HepG2 (cell line): ENCODE measurements at regions not wholly inside any gene's neighbourhood (a gene's known extent, or its start where the extent isn't known, plus 50 kb on each side); places are given as distances from the start of the nearest gene placed in this dataset.

ENCODE experiments used
- ATAC-seq: fragments of 200-7000 bp; cut with Tn5 transposase; 3 replicates; pipeline ENCODE4 v1.9.1; 2020; ENCODE audit warnings: mild to moderate bottlenecking, moderate library complexity
- BruUV-seq: library from RNA; stranded (reverse); fragments of 400-500 nt; replicated peaks from 2 replicates; lab custom pipeline; 2021; lab: Mats Ljungman, UMichigan
- CTCF ChIA-PET: fragments of 300-600 bp; formaldehyde crosslinking; extraction: SDS; loops from one replicate; lab custom pipeline; 2021; ENCODE audit warnings: low total read pairs, inconsistent platforms, low intra/inter-chr PET ratio; lab: Yijun Ruan, JAX
- POLR2A ChIA-PET: fragments of 350-600 bp; sonication (Branson Sonifier 250); formaldehyde crosslinking; loops from one replicate; lab custom pipeline; 2020; ENCODE audit warnings: antibody characterized with exemption, inconsistent platforms; lab: Yijun Ruan, JAX
- DNase-seq: peaks from one replicate; pipeline ENCODE4 v3.0.0-alpha.2; 2015; ENCODE audit warnings: low spot score
- FAIRE-seq: peaks from 3 replicates; lab custom pipeline; 2011; peaks lifted over from hg19 to GRCh38; lab: Jason Lieb, UNC
- H2AFZ ChIP-seq: one replicate; pipeline ENCODE4 v1.6.1; 2011; ENCODE audit warnings: low read length, inconsistent platforms
- H3K27ac ChIP-seq: fragments of 300-600 bp; 3 replicates; pipeline ENCODE4 v1.8.0; 2011; ENCODE audit warnings: mixed run types, mild to moderate bottlenecking, mixed read lengths, low read length, inconsistent platforms; ENCODE audit not compliant: insufficient read depth; ENCODE audit errors: extremely low read length
- H3K27me3 ChIP-seq, 2 experiments: fragments of 200-600 bp in 1 of 2; 2 replicates in 1 of 2; 3 replicates in 1 of 2; pipeline versions ENCODE4 v1.6.0 to v1.8.0; 2011; ENCODE audit warnings: low read length in 2 of 2, mild to moderate bottlenecking in 2 of 2, moderate library complexity in 2 of 2, inconsistent platforms in 1 of 2; ENCODE audit not compliant: insufficient read depth in 2 of 2, control insufficient read depth in 1 of 2
- H3K36me3 ChIP-seq, 2 experiments: fragments of 200-600 bp in 1 of 2; replicated peaks in 1 of 2; 2 replicates in 1 of 2; 3 replicates in 1 of 2; pipeline versions ENCODE4 v1.5.1 to v1.8.0; 2011; ENCODE audit warnings: low read length in 2 of 2, inconsistent platforms in 1 of 2; ENCODE audit not compliant: insufficient read depth in 2 of 2, control insufficient read depth in 1 of 2
- H3K4me1 ChIP-seq: 2 replicates; pipeline ENCODE4 v1.5.1; 2012; ENCODE audit warnings: low read length, inconsistent platforms; ENCODE audit not compliant: insufficient read depth
- H3K4me2 ChIP-seq: 2 replicates; pipeline ENCODE4 v1.6.0; 2011; ENCODE audit warnings: low read depth, low read length, inconsistent platforms
- H3K4me3 ChIP-seq, 3 experiments: fragments of 200-600 bp in 1 of 3; sonication (generic), shearing (Covaris generic) in 1 of 3; replicated peaks in 1 of 3; 2 replicates each; pipeline ENCODE4 v1.5.1; 2011 to 2016; ENCODE audit warnings: low read length in 3 of 3, inconsistent platforms in 2 of 3, low read depth in 2 of 3, mild to moderate bottlenecking in 2 of 3, control low read depth in 1 of 3, mixed read lengths in 1 of 3; ENCODE audit not compliant: insufficient read depth in 1 of 3
- H3K79me2 ChIP-seq: one replicate; pipeline ENCODE4 v1.6.1; 2011; ENCODE audit warnings: low read length, inconsistent platforms; ENCODE audit not compliant: insufficient read depth
- H3K9ac ChIP-seq: 2 replicates; pipeline ENCODE4 v1.6.0; 2011; ENCODE audit warnings: mild to moderate bottlenecking, low read depth, low read length, inconsistent platforms; ENCODE audit not compliant: insufficient read depth
- H3K9me3 ChIP-seq: 2 replicates; pipeline ENCODE4 v1.5.1; 2012; ENCODE audit warnings: mild to moderate bottlenecking, low read length
- H4K20me1 ChIP-seq: 2 replicates; pipeline ENCODE4 v1.6.0; 2011; ENCODE audit warnings: inconsistent platforms, mild to moderate bottlenecking, low read length, moderate library complexity; ENCODE audit not compliant: insufficient read depth
- AKAP8 ChIP-seq: sonication (generic); formaldehyde crosslinking; IDR thresholded peaks from 2 replicates; pipeline ENCODE4 v1.5.1; 2020; ENCODE audit warnings: mild to moderate bottlenecking, missing genetic modification reagents
- IRF2 ChIP-seq: IDR thresholded peaks from 2 replicates; pipeline ENCODE4 v1.6.1; 2018; ENCODE audit warnings: missing genetic modification reagents, missing compliant biosample characterization
- KDM4B ChIP-seq: sonication (generic); formaldehyde crosslinking; IDR thresholded peaks from 2 replicates; pipeline ENCODE4 v1.4.0; 2020; ENCODE audit warnings: missing genetic modification reagents
- NR2C2 ChIP-seq: sonication (generic); formaldehyde crosslinking; IDR thresholded peaks from 2 replicates; pipeline ENCODE4 v1.4.0; 2020; ENCODE audit warnings: missing genetic modification reagents, mild to moderate bottlenecking, moderate library complexity, borderline replicate concordance
- NR3C1 ChIP-seq: sonication (generic); formaldehyde crosslinking; IDR thresholded peaks from 2 replicates; pipeline ENCODE4 v1.4.0; 2020; ENCODE audit warnings: missing genetic modification reagents
- PPARG ChIP-seq: conservative IDR thresholded peaks from 2 replicates; pipeline ENCODE4 v1.6.1; 2016; ENCODE audit warnings: missing biosample characterization, missing genetic modification reagents
- RELA ChIP-seq: sonication (generic); formaldehyde crosslinking; IDR thresholded peaks from 2 replicates; pipeline ENCODE4 v1.4.0; 2020; ENCODE audit warnings: missing genetic modification reagents
- XRCC5 ChIP-seq: fragments of 200-400 bp; formaldehyde crosslinking; optimal IDR thresholded peaks from 2 replicates; pipeline ENCODE3; 2017; ENCODE audit warnings: mild to moderate bottlenecking, low read length
- ZNF143 ChIP-seq: sonication (generic); formaldehyde crosslinking; IDR thresholded peaks from 2 replicates; pipeline ENCODE4 v1.4.0; 2020; ENCODE audit warnings: missing genetic modification reagents
- ZNF251 ChIP-seq: sonication (generic); formaldehyde crosslinking; IDR thresholded peaks from 2 replicates; pipeline ENCODE4 v1.9.0; 2021; ENCODE audit warnings: mild to moderate bottlenecking, missing genetic modification reagents
- ZNF737 ChIP-seq: sonication (generic); formaldehyde crosslinking; IDR thresholded peaks from 2 replicates; pipeline ENCODE4 v1.5.0; 2020; ENCODE audit warnings: missing genetic modification reagents, mild to moderate bottlenecking, borderline replicate concordance
- ZNF772 ChIP-seq: sonication (generic); formaldehyde crosslinking; IDR thresholded peaks from 2 replicates; pipeline ENCODE4 v1.5.0; 2020; ENCODE audit warnings: mild to moderate bottlenecking, missing genetic modification reagents
- WGBS: methylation state at CpG from one replicate; pipeline ENCODE4 v1.1.6; 2017; ENCODE audit warnings: low lambda C conversion rate; 5-methylcytosine and 5-hydroxymethylcytosine counted together
- in situ Hi-C: cut with HindIII; loops from 2 replicates; pipeline ENCODE4 v1.10.0; 2017; ENCODE audit warnings: low pct_unique_long_range_greater_than_20kb; ENCODE audit not compliant: extremely low pct_ligation_motif_present
- intact Hi-C: fragments of 100-400 bp; cut with micrococcal nuclease; formaldehyde crosslinking; loops from one replicate; pipeline ENCODE4 v1.10.0; 2022; ENCODE audit not compliant: unreplicated experiment
- TF ChIP-seq, protein P1 (sequence below): sonication (generic); formaldehyde crosslinking; IDR thresholded peaks from 2 replicates; pipeline ENCODE4 v1.8.1; 2022; ENCODE audit warnings: low read depth, mild to moderate bottlenecking, missing genetic modification reagents
- TF ChIP-seq, protein P2 (sequence below): sonication (generic); formaldehyde crosslinking; conservative IDR thresholded peaks from 2 replicates; pipeline ENCODE4 v1.4.0; 2020; ENCODE audit warnings: missing genetic modification reagents
- TF ChIP-seq, protein P3 (sequence below): IDR thresholded peaks from 2 replicates; pipeline ENCODE4 v1.6.1; 2016; ENCODE audit warnings: missing compliant biosample characterization, missing genetic modification reagents, borderline replicate concordance
- TF ChIP-seq, protein P4 (sequence below): IDR thresholded peaks from 2 replicates; pipeline ENCODE4 v1.6.1; 2016; ENCODE audit warnings: mild to moderate bottlenecking, missing biosample characterization, missing genetic modification reagents

DNA sequence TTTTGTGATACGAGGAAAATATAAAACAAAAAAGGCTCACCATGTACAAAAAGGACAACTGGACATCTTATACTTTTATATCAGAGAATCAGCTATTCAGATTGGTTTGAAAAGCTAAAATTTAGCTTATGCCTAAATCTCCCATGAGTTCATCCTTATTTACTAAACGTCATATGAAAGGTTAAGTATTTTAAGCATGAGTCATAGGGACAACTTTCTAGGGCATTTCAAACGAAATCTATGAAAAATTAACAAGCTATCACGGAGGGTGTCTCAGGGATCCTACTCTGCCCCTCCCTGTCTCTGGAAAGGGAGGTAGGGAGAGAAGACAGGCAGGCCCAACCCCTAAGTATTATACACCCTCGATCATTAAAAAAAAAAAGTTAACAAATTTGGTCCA lies 124.1 kb upstream of the LOC128125822 start (continued):
- peak; percentile 35; the same call in 1 of the 2 replicates for TF ChIP-seq NR2C2 (CRISPR knock-in tag)
- TF ChIP-seq, protein P1, sequence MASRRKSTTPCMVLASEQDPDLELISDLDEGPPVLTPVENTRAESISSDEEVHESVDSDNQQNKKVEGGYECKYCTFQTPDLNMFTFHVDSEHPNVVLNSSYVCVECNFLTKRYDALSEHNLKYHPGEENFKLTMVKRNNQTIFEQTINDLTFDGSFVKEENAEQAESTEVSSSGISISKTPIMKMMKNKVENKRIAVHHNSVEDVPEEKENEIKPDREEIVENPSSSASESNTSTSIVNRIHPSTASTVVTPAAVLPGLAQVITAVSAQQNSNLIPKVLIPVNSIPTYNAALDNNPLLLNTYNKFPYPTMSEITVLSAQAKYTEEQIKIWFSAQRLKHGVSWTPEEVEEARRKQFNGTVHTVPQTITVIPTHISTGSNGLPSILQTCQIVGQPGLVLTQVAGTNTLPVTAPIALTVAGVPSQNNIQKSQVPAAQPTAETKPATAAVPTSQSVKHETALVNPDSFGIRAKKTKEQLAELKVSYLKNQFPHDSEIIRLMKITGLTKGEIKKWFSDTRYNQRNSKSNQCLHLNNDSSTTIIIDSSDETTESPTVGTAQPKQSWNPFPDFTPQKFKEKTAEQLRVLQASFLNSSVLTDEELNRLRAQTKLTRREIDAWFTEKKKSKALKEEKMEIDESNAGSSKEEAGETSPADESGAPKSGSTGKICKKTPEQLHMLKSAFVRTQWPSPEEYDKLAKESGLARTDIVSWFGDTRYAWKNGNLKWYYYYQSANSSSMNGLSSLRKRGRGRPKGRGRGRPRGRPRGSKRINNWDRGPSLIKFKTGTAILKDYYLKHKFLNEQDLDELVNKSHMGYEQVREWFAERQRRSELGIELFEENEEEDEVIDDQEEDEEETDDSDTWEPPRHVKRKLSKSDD (CRISPR knock-in tag) = no peak
- TF ChIP-seq, protein P2, sequence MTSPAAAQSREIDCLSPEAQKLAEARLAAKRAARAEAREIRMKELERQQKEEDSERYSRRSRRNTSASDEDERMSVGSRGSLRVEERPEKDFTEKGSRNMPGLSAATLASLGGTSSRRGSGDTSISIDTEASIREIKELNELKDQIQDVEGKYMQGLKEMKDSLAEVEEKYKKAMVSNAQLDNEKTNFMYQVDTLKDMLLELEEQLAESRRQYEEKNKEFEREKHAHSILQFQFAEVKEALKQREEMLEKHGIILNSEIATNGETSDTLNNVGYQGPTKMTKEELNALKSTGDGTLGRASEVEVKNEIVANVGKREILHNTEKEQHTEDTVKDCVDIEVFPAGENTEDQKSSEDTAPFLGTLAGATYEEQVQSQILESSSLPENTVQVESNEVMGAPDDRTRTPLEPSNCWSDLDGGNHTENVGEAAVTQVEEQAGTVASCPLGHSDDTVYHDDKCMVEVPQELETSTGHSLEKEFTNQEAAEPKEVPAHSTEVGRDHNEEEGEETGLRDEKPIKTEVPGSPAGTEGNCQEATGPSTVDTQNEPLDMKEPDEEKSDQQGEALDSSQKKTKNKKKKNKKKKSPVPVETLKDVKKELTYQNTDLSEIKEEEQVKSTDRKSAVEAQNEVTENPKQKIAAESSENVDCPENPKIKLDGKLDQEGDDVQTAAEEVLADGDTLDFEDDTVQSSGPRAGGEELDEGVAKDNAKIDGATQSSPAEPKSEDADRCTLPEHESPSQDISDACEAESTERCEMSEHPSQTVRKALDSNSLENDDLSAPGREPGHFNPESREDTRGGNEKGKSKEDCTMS (CRISPR knock-in tag) = no peak

DNA sequence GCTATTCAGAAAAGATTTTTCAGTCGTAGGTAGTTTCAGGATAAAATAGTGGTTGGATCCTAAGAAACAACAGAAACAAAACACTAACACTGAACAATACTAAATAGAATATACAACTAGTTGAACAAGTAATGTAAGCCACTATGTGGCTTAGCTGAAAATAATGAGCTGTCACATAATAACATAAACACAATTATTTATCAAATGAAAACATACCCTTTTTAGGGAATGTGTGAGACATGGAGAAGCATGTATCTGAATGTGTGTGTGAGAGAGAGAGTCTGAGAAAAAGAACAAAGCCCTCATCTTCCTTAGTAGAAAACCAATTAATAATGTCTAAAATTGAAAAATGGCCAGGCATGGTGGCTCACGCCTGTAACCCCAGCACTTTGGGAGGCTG lies 122.6 kb upstream of the LOC128125822 start:
- no peak overlapping the region for H3K27ac ChIP-seq
- H4K20me1 ChIP-seq = no peaks in the 10 kb centered on the region
- WGBS = 91% methylated on average over 2 of the region's 2 CpGs
- H2AFZ ChIP-seq = no peak overlapping the region
- no peak overlapping the region for H3K9ac ChIP-seq
- BruUV-seq = no TSS peak
- no peaks in the 10 kb centered on the region for H3K27me3 ChIP-seq
- ChIA-PET POLR2A (interaction anchor here (1.6 kb wide), 1 partner anchor 124 kb away, joined by 5 read pairs; no protein-coding TSS in a partner anchor), CTCF (no interaction called here)
- H3K9me3 ChIP-seq = no peaks in the 10 kb centered on the region
- in situ Hi-C loops = no loop called here
- H3K36me3 ChIP-seq = no peaks in the 10 kb centered on the region
- no peaks in the 10 kb centered on the region for H3K79me2 ChIP-seq
- no peak overlapping the region for H3K4me3 ChIP-seq
- DNase-seq (no peak), FAIRE-seq (no peak), ATAC-seq (no peak)
- intact Hi-C loops = loop anchor here (5.0 kb wide), 1 partner anchor 37 kb away; no protein-coding TSS in a partner anchor
- peaks cover 84% of the 10 kb centered on the region for H3K4me1 ChIP-seq
- H3K4me2 ChIP-seq = no peak overlapping the region
- TF ChIP-seq PPARG (CRISPR knock-in tag) = no peak
- no peak for TF ChIP-seq ZNF143 (CRISPR knock-in tag)
- no peak for TF ChIP-seq NR3C1
- TF ChIP-seq ZNF737 (CRISPR knock-in tag) = no peak
- no peak for TF ChIP-seq ZNF251 (CRISPR knock-in tag)
- TF ChIP-seq KDM4B (CRISPR knock-in tag) = no peak
- no peak for TF ChIP-seq ZNF772 (CRISPR knock-in tag)
- no peak for TF ChIP-seq XRCC5
- no peak for TF ChIP-seq IRF2 (CRISPR knock-in tag)
- TF ChIP-seq, protein P3, sequence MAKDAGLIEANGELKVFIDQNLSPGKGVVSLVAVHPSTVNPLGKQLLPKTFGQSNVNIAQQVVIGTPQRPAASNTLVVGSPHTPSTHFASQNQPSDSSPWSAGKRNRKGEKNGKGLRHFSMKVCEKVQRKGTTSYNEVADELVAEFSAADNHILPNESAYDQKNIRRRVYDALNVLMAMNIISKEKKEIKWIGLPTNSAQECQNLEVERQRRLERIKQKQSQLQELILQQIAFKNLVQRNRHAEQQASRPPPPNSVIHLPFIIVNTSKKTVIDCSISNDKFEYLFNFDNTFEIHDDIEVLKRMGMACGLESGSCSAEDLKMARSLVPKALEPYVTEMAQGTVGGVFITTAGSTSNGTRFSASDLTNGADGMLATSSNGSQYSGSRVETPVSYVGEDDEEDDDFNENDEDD (CRISPR knock-in tag) = no peak
- TF ChIP-seq RELA (CRISPR knock-in tag) = no peak
- TF ChIP-seq, protein P4, sequence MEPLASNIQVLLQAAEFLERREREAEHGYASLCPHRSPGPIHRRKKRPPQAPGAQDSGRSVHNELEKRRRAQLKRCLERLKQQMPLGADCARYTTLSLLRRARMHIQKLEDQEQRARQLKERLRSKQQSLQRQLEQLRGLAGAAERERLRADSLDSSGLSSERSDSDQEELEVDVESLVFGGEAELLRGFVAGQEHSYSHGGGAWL (CRISPR knock-in tag) = no peak
- no peak for TF ChIP-seq AKAP8 (CRISPR knock-in tag)
